HAP-1 (cell line): ENCODE measurements at regions not wholly inside any gene's neighbourhood (a gene's known extent, or its start where the extent isn't known, plus 50 kb on each side); places are given as distances from the start of the nearest gene placed in this dataset.
"Not testable (repeated sequence)": the region's sequence is repeated elsewhere in the genome, so short reads cannot be mapped to it uniquely, and the experiment has no call there.

ENCODE experiments used
- DNase-seq, 2 experiments: peaks; one replicate each; pipeline ENCODE4 v3.0.0-alpha.2; 2016 to 2020; ENCODE audit warnings: low spot score in 2 of 2
- H3K27me3 ChIP-seq: fragments of 250-450 bp; sonication (Bioruptor Pico); 2 replicates; pipeline ENCODE4 v1.5.1; 2020; ENCODE audit warnings: low read depth, mild to moderate bottlenecking, moderate library complexity
- H3K36me3 ChIP-seq: fragments of 250-450 bp; sonication (Bioruptor Pico); replicated peaks from 2 replicates; pipeline ENCODE4 v1.5.1; 2020; ENCODE audit warnings: mild to moderate bottlenecking
- H3K4me1 ChIP-seq: fragments of 250-450 bp; sonication (Bioruptor Pico); 2 replicates; pipeline ENCODE4 v1.5.1; 2020; ENCODE audit warnings: mild to moderate bottlenecking
- H3K4me3 ChIP-seq: fragments of 250-450 bp; sonication (Bioruptor Pico); 2 replicates; pipeline ENCODE4 v1.5.1; 2020; ENCODE audit warnings: mild to moderate bottlenecking, moderate library complexity
- H3K9me3 ChIP-seq: fragments of 250-450 bp; sonication (Bioruptor Pico); 2 replicates; pipeline ENCODE4 v1.5.1; 2020; ENCODE audit warnings: mild to moderate bottlenecking, moderate library complexity
- in situ Hi-C: fragments of 300-500 bp; cut with MboI; formaldehyde crosslinking; loops from 3 replicates; pipeline ENCODE4 v1.14.3; 2020; ENCODE audit warnings: low sequenced_read_pairs, inconsistent platforms, mixed read lengths

GRCh38 chr2:104944495-104944894 is 90.6 kb downstream of the POU3F3 start:
- Histone ChIP-seq H3K4me3 (no peak overlapping the region), H3K9me3 (no peaks in the 10 kb centered on the region), H3K27me3 (peaks cover 4% of the 10 kb centered on the region; the same call in 1 of the 2 replicates), H3K36me3 (no peaks in the 10 kb centered on the region), H3K4me1 (no peaks in the 10 kb centered on the region)
- peak; percentile 26 to 43 for DNase-seq
- in situ Hi-C loops: no loop called here

GRCh38 chr2:104945121-104945520 is 91.2 kb downstream of the POU3F3 start:
- Histone ChIP-seq H3K4me1 (no peaks in the 10 kb centered on the region), H3K4me3 (no peak overlapping the region), H3K36me3 (no peaks in the 10 kb centered on the region), H3K27me3 (peaks cover 4% of the 10 kb centered on the region; the same call in 1 of the 2 replicates), H3K9me3 (no peaks in the 10 kb centered on the region)
- in situ Hi-C loops: no loop called here
- DNase-seq: no peak

GRCh38 chr2:104945866-104946265 is 92.0 kb downstream of the POU3F3 start:
- Histone ChIP-seq H3K36me3 (no peaks in the 10 kb centered on the region), H3K9me3 (no peaks in the 10 kb centered on the region), H3K4me3 (no peak overlapping the region), H3K27me3 (peaks cover 4% of the 10 kb centered on the region; the same call in 1 of the 2 replicates), H3K4me1 (no peaks in the 10 kb centered on the region)
- in situ Hi-C loops: no loop called here
- no peak for DNase-seq

GRCh38 chr2:104947456-104947855 is 90.4 kb upstream of the MRPS9 start:
- H3K27me3 ChIP-seq, H3K36me3 ChIP-seq, H3K4me3 ChIP-seq, H3K4me1 ChIP-seq, H3K9me3 ChIP-seq, in situ Hi-C loops, DNase-seq: not testable (repeated sequence)

- Histone ChIP-seq H3K27me3 (peaks cover 4% of the 10 kb centered on the region; the same call in 1 of the 2 replicates), H3K9me3 (no peaks in the 10 kb centered on the region), H3K4me1 (no peaks in the 10 kb centered on the region), H3K36me3 (no peaks in the 10 kb centered on the region), H3K4me3 (no peak overlapping the region)
- no peak for DNase-seq
- in situ Hi-C loops: no loop called here
Observed at GRCh38 chr2:104952976-104953375, 84.9 kb upstream of the MRPS9 start.

GRCh38 chr2:104965900-104966299 is 72.0 kb upstream of the MRPS9 start:
- in situ Hi-C loops: no loop called here
- H3K9me3 ChIP-seq: no peaks in the 10 kb centered on the region
- H3K36me3 ChIP-seq: no peaks in the 10 kb centered on the region
- no peak for DNase-seq
- H3K27me3 ChIP-seq: no peaks in the 10 kb centered on the region
- no peak overlapping the region for H3K4me3 ChIP-seq
- no peaks in the 10 kb centered on the region for H3K4me1 ChIP-seq

GRCh38 chr2:104969564-104969963 is 68.3 kb upstream of the MRPS9 start:
- no peaks in the 10 kb centered on the region for H3K27me3 ChIP-seq
- no peaks in the 10 kb centered on the region for H3K4me1 ChIP-seq
- H3K4me3 ChIP-seq: no peak overlapping the region
- in situ Hi-C loops: no loop called here
- H3K36me3 ChIP-seq: no peaks in the 10 kb centered on the region
- no peaks in the 10 kb centered on the region for H3K9me3 ChIP-seq
- no peak for DNase-seq

- in situ Hi-C loops: no loop called here
- Histone ChIP-seq H3K4me1 (no peaks in the 10 kb centered on the region), H3K9me3 (no peaks in the 10 kb centered on the region), H3K36me3 (no peaks in the 10 kb centered on the region), H3K27me3 (peaks cover 4% of the 10 kb centered on the region; the same call in 1 of the 2 replicates), H3K4me3 (no peak overlapping the region)
- DNase-seq: no peak
Observed at GRCh38 chr2:104975371-104975770, 62.5 kb upstream of the MRPS9 start.

- H3K9me3 ChIP-seq: no peaks in the 10 kb centered on the region
- H3K4me3 ChIP-seq: no peak overlapping the region
- H3K36me3 ChIP-seq: no peaks in the 10 kb centered on the region
- DNase-seq: no peak
- peaks cover 4% of the 10 kb centered on the region; the same call in 1 of the 2 replicates for H3K27me3 ChIP-seq
- in situ Hi-C loops: no loop called here
- no peaks in the 10 kb centered on the region for H3K4me1 ChIP-seq
Observed at GRCh38 chr2:104975851-104976250, 62.0 kb upstream of the MRPS9 start.

- peak; percentile 12 to 46 for DNase-seq
- H3K4me3 ChIP-seq: no peak overlapping the region
- no peaks in the 10 kb centered on the region for H3K36me3 ChIP-seq
- no peaks in the 10 kb centered on the region for H3K4me1 ChIP-seq
- H3K9me3 ChIP-seq: no peaks in the 10 kb centered on the region
- peaks cover 4% of the 10 kb centered on the region; the same call in 1 of the 2 replicates for H3K27me3 ChIP-seq
- in situ Hi-C loops: no loop called here
Observed at GRCh38 chr2:104976603-104977120, 61.2 kb upstream of the MRPS9 start.

GRCh38 chr2:104977958-104978357 is 59.9 kb upstream of the MRPS9 start:
- no peak for DNase-seq
- in situ Hi-C loops: no loop called here
- H3K36me3 ChIP-seq: no peaks in the 10 kb centered on the region
- no peaks in the 10 kb centered on the region for H3K9me3 ChIP-seq
- H3K4me3 ChIP-seq: no peak overlapping the region
- H3K4me1 ChIP-seq: no peaks in the 10 kb centered on the region
- peaks cover 4% of the 10 kb centered on the region; the same call in 1 of the 2 replicates for H3K27me3 ChIP-seq

GRCh38 chr2:104979786-104980185 is 58.1 kb upstream of the MRPS9 start:
- H3K27me3 ChIP-seq, H3K36me3 ChIP-seq, H3K4me3 ChIP-seq, H3K9me3 ChIP-seq, in situ Hi-C loops, H3K4me1 ChIP-seq, DNase-seq: not testable (repeated sequence)

- Histone ChIP-seq H3K36me3 (no peaks in the 10 kb centered on the region), H3K9me3 (no peaks in the 10 kb centered on the region), H3K4me1 (no peaks in the 10 kb centered on the region), H3K27me3 (peaks cover 4% of the 10 kb centered on the region; the same call in 1 of the 2 replicates), H3K4me3 (no peak overlapping the region)
- DNase-seq: no peak
- in situ Hi-C loops: no loop called here
Observed at GRCh38 chr2:104982111-104982510, 55.8 kb upstream of the MRPS9 start.
